Activated CD4-positive, alpha-beta T cell treated with anti-CD3 and anti-CD28 coated beads, Interleukin-2, Interleukin-6, amounts not matched to agents 100 ng/mL and 50 ng/mL, durations not matched to agents 16 hours and 8 hours (primary cell): ENCODE measurements at regions not wholly inside any gene's neighbourhood (a gene's known extent, or its start where the extent isn't known, plus 50 kb on each side); places are given as distances from the start of the nearest gene placed in this dataset.

ENCODE experiments used
- DNase-seq: peaks from one replicate; pipeline ENCODE4 v3.0.0-alpha.2; 2020

DNA sequence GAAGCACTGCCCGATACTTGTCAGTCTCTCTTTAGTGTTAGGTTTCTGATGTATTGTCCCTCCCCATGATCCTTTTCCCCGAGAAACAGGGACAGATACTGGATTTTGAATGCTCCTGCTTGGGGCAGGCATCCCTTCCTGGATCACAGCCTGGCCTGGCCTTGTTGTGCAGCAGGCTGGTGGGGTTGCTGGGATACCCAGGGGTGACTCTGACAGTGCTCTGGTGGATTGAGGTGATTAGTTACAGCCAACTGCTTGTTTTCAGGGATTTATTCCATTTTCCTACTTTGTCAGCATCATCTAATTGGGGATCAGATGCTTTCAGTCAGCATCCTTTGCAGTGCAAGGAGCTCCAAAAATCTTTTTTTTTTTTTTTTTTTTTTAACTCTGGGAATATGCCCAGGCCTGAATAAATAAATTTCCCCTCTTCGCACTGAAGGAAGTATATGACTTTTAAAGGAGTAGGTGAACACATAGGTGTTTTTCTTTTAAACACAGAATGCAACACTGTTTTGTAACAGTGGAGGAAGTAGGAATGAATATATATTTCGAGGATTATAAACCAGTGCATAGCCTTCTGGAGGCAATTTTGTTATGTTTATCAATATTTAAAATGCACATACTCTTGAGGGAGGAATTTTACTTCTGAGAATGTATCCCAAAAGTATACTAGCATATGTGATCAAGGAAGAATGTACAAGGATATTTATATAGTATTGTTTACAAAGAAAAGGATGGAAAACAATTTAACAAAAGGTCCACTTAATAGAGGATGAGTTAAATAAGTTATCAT, 127.3 kb upstream of the ELL2 start:
- DNase-seq, result no peak

DNA sequence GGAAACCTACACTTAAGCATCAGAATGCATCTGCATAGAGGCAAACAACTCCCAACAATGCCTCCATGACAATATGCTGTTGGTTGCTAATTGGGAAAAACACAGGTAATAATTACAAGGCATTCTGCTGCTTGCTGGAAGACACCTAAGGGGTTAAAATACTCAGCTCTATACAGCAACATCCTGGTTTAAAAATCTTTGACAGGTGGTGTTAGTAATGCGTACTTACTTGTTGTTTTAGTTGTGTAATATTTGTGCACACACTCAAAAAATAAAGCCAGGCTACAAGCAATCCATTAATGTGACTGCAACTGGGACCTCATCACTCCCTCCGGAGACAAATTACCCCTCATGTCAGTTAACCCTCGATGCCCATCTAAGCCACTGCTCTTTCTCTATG, 126.3 kb upstream of the ELL2 start:
- DNase-seq, result no peak

DNA sequence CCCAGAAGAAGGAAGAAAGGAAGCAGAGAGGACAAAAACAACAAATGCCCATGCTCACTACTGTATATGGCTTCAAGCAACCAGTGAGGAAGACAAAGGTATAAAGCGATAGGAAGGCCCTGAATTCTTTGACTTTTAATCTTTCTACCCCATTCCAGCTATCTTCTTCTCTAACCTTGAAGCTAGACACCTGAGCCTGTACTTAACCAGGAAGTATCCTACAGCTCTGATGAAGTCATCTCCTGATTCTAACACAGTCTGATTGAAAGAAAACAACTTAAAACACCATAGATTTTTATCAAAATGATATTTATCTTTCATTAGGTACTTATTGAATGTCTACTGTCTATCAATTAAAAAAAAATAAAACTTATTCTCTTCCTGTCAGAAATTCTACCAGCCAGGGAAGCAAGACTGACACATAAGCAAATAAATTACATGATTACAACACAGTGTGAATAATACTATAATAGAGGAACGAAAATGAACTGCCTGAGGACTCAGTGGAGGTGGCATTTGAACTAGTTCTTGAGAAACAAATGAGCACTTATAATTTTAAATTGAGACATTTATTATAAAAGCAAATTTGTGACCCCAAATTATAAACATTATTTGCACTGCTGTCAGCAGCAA, 123.3 kb upstream of the ELL2 start:
- no peak for DNase-seq

DNA sequence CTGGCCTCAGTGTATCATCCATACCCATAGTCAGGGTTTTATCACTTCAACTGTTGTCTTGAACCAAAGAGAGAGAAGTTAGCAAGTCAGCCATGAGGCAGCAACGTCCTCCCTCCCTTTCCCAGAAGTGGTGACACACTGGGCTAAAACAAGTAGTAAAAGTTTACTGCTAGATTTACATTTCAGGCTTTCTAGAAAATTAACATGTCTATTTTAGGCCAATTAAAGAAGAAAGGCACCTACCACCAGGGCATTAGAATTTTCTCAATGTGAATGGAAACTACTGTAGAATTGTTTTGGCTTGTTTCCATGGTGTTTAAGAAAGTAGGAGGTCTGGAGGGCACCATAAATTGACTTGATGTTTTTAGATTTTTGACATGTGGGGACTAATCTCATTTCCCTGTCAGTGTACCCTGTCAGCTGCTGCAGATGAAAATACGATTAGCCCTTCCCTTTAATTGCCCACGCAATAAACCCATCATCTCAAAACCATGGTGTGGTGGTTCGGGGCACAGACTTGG, 121.8 kb upstream of the ELL2 start:
- DNase-seq, result peak; percentile 44

DNA sequence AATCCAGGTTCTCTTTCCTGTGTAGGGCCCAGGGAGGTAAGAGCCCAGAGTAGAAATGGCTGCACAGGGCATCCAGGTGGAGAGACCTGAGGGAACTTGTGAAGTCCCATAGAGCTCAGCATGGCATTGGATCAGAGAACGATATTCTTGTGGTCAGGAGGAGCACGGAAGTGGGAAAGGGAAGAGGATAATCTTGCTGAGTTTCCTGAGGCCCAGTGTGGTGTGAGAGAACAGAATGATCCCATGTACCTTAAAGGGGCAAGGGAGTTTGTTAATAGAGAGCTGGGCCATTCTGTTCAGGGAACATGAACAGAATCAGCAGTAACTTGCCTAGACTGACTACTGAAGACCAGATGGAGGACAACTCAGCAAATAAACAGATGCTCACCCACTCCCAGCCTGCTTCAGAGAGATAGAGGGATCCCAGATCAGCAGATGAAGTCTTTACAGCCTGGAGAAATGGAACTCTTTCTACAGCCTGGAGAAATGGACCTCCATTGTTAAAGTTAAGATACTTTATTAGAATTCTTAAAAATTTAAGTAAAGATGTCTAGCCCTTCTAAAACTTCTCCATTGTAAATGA, 119.7 kb upstream of the ELL2 start:
- DNase-seq, result no peak

DNA sequence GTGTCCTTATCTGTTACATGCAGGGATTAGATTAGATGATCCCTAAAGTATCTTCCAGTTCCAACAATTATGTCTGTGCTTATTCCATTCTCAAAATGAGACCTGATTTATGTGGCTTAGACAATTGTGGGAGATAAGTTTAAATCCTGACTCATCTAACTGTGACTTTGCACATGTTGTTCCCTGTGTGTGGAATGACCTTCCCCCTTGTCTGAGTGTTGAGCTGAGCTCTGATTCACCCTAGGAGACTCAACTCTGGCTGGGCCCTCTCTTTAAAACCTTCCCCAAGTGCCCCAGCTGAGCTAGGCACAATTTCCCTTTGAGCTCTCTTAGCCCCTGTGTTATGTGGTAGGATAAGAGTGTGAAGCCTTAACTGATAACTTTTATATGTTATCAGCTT, 118.9 kb upstream of the ELL2 start:
- peak; percentile 46 for DNase-seq

DNA sequence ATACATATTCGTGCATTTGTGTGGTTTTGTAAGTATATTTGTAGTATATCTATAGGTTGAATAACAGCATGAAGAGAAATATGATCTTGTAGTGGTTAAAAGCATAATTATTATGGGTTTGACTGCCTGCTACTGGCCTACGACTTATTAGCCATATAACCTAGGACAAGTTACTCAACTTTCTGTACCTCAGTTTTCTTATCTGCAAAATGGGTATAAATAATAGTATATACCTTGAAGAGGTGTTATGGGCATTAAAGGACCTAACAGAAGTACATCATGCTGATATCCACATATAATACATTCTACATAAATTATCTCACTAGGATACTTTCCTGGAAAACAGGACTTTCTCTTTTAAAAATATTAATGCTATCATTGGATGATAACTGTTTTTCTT, 118.3 kb upstream of the ELL2 start:
- no peak for DNase-seq

DNA sequence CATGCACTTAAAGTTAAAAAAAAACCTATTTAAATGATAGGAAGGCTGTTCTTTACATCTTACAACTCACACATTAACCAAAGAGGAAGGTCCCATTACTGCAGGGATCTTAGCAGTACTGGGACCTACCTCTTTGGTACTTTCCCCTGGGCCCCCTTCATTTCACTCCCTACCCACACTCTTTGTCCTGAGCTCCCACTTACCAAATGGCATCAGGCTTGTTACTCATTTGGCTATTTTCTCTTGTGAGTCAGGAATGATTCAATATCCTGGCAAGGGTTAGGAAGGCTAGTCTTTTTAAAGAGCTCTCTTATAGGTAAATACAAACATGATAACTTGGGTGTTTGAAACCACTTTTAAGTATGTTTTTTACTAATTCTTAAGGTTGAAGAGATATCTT, 117.4 kb upstream of the ELL2 start:
- DNase-seq, result peak; percentile 80

DNA sequence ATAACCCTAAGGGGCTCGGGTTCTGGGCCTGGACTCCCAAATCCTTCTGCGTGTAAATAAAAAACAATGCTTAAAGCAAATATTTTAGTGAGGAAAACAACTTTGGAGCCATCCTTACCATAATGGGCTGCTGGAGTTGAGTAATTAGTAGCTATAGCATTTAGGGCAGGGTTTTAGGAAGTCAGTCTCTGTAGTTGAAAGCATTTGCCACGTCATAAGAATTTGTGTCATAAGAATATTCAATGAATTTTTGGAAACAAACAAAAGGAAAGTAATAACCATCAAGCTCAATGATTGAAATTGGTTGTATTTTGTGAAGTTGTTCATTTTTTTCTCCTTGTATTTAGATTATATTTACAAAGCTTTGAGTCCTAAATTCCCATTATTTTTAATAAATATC, 114.8 kb upstream of the ELL2 start:
- DNase-seq, result no peak

DNA sequence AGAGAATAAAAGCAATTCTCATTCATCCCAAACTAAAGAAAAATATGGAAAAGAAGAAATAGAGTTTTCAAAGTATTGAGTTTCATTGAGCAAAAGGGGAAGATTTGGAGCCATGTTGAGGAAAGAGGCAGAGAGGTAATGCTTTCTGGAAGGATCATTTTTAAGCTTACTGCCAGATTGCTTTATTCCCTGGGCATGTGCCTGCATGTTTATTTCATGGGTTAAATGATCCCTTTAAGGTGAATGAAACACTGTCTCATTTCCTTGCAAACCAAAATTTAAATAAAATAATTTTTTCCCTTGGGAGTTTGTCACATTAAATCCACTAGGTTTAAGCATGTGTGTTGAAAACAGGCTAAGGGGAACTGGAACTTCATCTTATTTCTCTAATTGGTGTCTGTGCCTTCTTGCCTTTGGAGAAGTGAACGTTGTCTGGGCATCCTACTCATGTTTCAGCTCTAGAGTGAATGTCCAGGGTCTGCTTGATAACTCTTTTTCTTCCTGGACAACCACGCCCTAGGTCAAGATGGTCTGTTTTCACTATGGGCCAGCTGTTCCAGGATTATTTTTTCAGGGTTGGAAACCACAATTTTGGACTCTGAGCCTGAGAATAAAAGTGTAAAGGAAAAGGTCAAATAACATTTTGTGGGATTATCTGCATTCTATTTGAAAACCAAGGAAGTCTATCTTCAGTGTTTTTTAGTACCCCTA, 114.1 kb upstream of the ELL2 start:
- DNase-seq, result no peak

DNA sequence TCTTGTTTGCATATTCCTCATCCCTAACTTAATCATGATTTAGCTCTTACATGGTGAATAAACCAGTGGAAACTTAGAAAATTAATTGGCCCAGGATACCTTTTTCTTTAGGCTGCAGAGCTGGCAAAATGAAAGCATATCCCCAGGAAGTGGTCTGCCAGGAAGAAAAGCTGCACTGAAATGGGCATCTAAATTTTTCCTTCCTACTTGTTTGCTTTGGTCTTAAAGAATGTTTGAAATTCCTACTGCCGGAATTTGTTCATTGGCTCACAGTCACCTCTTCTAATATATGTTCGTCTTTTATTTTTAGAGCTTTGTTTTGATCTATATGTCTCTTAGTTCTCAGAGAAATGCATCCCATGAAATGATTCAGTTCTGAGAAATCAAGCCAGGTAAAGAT, 113.2 kb upstream of the ELL2 start:
- no peak for DNase-seq

DNA sequence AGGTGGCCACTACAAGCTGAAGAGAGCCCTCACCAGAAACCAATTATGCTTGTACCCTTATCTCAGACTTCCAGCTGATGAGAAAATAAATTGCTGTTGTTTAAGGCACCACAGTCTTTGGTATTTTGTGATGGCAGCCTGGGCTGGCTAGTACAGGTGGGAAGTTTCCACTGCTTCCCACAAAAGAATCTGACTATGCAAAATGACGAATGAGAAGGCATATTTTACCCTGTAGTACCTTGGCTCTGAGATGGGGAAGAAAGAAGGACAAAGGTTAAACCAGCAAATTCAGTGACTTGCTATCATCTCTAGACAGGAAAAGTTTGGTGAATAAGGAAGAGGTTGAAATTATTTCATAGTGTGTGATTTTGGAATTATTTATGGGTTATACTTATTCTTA, 112.8 kb upstream of the ELL2 start:
- no peak for DNase-seq

DNA sequence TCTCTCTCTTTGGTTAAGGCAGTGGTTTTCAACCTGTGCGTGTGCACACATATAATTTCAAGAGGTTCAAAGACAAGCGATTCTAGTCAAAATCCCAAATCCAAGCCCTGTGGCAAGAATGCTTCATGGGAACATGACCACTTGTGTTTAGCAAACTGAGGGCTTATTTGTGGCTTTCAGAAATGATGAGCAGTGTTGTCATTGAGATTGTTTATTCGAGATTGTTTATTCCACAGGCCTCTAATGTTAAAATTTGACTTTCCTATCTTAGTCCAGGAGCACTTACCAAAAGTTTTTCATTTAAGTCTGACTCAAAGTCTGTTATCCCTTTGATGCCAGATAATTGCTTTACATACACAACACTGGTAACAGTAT, 111.1 kb upstream of the ELL2 start:
- DNase-seq, result no peak

DNA sequence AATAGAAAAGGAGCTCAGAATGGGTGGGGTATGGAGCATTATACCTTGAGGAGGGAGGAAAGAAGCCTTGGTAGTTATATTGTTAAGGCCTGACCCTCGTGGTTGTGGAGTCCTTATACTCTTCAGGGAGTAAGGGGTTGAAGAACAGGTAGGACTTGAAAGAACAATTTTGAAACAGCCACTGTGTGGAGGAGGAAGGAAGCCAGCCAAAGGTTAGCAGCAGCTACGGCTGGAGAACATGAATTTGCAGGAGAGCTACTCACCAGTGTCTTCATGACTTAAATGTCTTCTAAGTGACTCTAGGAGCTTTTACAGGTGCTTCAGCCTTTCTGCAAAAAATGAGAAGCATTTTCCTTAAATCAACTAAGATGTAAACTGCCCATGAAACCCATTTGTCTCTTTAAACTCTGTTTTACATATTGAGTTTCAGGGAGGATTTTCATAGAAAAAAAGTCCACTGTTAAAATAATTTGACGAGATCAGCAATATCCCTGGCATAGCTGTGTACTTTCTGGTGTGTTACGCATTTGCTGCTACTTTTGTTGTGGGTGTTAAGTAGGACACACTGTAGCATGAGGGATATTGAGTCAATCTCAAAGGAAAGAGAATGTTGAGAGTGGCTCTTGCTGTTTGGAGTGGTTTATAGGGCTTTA, 110.6 kb upstream of the ELL2 start:
- DNase-seq, result no peak

DNA sequence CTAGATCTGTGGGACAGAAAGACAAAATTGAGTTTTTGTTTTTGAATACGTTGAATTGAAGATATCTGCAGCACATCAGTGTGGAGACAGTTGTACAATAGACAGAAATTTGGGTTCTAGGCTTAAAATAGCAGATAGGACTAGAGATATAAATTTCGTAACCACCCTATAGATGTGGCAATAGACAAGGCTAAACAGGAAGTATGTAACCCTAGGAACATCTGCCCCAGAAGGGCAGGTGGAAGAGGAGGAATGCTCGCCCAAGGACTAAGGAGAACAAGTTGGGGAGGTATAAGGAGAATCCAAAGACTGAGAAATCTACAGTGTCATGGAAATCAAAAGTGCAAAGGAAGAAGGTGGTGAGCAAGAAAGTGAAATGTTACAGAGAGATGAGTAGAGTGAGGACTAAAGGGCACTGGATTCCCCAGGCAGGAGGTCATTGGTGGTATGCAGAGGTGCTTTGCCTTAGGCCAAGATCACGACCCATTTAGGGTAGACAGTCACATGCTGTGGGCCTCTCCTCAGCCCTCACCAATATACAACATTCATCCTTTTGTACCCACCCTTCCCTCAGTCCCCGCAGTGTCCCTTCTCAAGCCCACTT, 109.1 kb upstream of the ELL2 start:
- no peak for DNase-seq

DNA sequence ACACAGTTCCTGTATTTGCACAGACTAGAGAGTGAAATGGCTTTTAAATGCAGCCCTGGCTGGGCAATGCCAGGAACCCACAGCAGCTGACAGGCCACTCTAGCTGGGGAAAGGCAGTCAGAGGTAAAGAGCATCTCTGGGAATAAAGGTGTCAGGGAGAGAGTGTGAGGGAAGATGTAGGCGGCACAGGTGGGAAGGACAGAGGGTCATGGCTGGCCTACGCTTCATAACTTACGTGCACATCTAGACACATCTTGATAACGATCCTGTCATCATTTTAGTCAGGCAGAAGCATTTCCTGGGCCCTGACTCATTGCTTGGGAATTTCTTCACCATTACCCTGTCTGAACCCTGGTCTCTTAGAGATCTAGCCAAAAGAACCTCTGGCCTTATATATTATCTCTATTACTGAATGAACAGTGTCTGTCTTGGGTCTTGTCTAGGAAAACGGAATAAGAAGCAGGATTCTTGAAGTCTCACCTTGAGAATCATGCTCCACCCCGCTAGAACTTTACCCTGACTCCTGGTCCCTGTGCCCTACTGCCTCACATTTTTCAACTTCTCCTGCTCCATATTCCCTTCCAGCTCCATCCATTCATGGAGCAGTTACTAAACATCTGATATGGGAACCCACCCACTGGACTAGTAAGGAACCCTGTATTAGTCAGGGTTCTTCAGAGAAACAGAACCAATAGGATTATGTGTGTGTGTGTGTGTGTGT, 106.4 kb upstream of the ELL2 start:
- peak; percentile 61 for DNase-seq

DNA sequence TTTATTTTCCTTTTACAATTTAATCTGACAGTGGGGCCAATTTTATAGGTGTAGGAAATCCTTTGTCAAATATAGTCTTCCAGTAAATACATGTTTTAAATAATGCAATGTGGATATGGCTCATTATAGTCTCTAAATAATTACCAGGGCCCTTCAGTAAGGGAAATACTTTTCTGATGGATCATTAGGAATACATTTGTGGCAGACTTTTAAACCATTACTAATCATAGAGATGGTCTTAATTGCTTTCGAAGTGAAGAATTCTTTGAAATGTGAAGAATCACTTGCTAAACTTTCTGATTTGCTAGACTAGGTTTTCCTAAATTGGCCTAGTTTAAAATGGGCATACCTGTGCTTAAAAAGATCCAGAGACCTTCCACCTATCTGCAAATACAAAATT, 105.6 kb upstream of the ELL2 start:
- DNase-seq, result no peak

DNA sequence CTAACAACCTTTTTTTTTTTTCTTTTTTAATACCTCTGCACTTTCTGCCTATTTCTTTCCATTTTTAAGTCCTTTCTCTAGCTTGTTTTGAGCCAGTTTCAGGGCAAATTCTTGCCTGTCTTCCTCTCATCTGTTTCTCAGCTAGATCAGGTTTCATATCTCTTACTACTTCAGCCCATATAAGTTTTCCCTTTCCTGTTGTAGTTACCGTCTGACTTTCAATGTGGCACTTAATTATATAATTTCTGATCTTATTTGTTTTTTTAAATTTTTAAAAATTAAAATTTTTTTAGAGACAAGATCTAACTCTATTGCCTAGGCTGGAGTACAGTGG, 104.7 kb upstream of the ELL2 start:
- no peak for DNase-seq

DNA sequence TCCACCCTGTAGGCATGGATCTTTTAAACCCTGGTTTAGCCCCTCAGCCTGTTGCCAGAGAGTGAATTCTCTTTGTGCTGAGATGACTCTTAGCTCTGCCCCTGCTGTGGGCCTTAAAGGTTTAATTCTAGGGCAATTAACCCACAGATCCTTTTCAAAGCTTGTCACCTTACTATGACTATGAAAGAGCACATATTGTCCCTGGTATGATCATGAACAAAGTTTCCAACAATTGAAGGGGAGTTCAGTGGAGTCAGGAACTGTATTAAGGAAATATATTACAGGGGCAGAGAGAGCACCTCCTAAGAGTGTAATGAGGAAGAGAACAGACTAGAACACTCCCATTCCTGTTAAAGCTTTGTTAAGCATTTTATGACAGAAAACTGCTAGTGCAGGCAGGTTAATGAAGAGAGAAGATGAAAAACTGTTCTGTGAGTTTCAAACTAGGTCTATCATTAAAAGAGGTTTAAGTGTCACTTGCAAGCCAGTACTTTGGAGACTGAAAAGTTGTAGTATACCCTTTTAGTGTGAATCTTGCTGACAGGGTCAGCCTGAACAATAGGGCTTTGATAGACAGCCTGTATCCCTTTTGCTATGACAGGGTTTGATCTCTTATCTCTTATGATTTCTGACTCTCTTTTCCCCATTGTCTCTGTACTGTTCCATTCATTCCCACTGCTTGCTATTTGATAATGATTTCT, 104.2 kb upstream of the ELL2 start:
- peak; percentile 62 for DNase-seq

DNA sequence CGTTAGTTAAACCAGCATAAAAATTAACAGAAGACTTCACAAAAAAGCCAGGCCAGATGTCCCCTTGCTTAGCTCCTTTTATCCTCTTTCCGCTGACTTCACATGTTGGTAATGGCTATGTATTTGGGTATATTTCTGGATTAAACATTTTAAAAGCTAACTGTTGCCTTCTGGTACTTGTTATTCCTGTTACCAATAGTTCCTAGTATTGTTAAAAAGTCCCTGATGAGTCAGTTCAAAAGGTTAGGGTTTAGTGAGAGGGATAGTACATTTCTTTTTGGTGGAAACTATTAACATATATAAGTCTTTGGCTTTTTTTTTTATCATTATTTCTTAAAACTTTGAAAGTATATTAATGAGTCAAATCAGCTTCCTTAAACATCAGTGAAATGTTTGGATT, 103.2 kb upstream of the ELL2 start:
- peak; percentile 52 for DNase-seq

DNA sequence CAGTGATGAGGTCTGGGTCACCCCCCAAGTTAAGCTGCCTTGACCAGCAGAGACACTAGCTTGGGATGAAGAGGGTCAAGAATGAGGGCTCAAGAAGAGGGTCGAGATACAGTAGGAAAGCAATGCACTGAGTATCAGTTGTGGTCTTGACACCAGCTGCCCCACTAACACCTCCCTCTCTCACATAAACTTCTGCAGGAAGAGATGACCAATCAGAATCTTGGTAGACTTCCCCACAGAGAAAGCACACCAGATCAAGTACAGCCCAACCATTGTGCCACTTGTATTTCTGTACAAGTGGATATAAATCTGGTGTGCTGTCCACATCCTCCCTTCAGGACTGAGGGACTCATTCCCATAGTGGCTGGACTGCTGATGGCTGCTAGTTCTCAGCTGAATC, 101.2 kb upstream of the ELL2 start:
- DNase-seq, result no peak

DNA sequence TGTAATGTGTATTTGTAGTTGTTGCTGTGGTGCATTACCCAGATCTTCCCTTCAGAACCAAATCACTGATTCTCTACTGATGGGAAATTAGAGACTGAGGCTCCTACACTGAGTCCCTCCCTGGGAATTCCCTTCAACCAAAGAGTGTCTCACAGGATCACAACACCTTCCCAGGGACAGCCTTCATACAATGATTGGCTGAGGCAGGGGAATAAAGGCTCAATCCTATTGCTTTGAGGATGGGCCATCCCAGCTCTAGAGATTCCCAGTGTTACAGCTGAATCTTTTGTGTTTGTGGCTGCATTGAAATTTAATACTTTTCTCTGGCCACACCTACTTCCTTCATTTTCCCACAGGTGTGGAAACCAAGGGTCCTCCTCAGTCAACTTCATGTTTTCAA, 96.4 kb upstream of the ELL2 start:
- DNase-seq, result no peak
